ENCODE measurements at regions not wholly inside any gene's neighbourhood (a gene's known extent, or its start where the extent isn't known, plus 50 kb on each side); places are given as distances from the start of the nearest gene placed in this dataset.

GRCh38 chr1:91610789-91611188, 110.1 kb downstream of the CDC7 start:
- Histone ChIP-seq H4K20me1 (ENCODE audit: insufficient read depth, low read length) (no peaks in the 10 kb centered on the region), H3K4me1 (ENCODE audit: low read length) (no peaks in the 10 kb centered on the region), H3K27ac (ENCODE audit: low read length) (no peak overlapping the region), H3K9me3 (ENCODE audit: insufficient read depth, low read length) (no peaks in the 10 kb centered on the region), H3K9ac (ENCODE audit: low read length) (no peak overlapping the region), H3K27me3 (ENCODE audit: low read depth, low read length) (no peaks in the 10 kb centered on the region), H3K36me3 (replicated peaks; ENCODE audit: low read depth, low read length) (no peaks in the 10 kb centered on the region), H3K4me3 (ENCODE audit: low read length) (no peak overlapping the region), H2AFZ (ENCODE audit: low read depth, low read length) (no peak overlapping the region), H3K4me2 (ENCODE audit: low read length) (no peak overlapping the region), H3K79me2 (ENCODE audit: low read length) (no peaks in the 10 kb centered on the region)
- TF ChIP-seq EZH2phosphoT487 (IDR thresholded peaks at IDR 0.05; ENCODE audit: low read depth) (no peak), CTCF (IDR thresholded peaks at IDR 0.05; ENCODE audit: low read depth, low read length) (no peak)

DNA sequence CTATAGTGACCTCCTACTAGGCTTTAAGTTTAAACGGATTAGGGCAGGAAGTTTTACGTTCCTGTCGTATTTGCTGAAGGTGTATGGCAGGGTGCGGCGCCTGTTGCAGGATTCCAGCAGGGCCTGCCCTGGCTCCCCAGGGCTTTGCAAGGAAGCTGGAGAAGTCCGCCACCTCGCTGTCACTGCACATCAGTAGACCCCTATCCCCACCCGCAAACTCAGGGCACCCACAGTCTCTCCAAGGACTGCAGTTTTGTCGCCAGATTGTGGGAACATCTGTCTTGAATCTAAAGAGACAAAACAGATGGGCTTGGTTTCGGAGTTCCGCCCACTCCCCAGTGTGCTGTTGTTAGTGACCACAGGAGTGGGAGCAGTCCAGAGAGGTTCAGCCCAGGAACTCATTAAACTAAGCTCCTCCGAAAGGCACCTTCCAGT, 110.8 kb downstream of the CDC7 start:
- no peak overlapping the region for H2AFZ ChIP-seq (ENCODE audit: low read depth, low read length)

DNA sequence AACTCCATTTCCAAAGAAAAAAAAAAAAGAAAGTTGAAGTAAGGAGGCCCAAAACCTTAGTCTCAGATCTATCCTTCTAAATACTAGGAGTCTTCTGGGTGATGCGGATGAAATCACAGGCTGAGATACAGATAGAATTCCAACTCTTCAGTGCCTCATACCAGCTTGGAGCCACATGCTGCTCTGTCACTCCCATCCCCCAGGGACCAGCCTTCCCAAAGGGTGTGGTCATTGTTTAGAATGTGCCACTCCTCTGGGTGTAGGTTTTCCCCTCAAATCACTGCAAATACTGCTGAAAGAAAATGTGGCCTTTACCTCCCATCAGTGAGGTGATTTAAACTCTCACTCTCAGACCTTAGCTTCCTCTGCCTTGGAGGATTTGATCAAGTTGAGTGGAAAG, 112.9 kb downstream of the CDC7 start:
- Histone ChIP-seq H3K9me3 (ENCODE audit: insufficient read depth, low read length) (no peaks in the 10 kb centered on the region), H2AFZ (ENCODE audit: low read depth, low read length) (no peak overlapping the region), H3K79me2 (ENCODE audit: low read length) (no peaks in the 10 kb centered on the region), H4K20me1 (ENCODE audit: insufficient read depth, low read length) (no peaks in the 10 kb centered on the region), H3K4me2 (ENCODE audit: low read length) (no peak overlapping the region), H3K4me3 (ENCODE audit: low read length) (no peak overlapping the region), H3K4me1 (ENCODE audit: low read length) (no peaks in the 10 kb centered on the region), H3K36me3 (replicated peaks; ENCODE audit: low read depth, low read length) (no peaks in the 10 kb centered on the region), H3K27me3 (ENCODE audit: low read depth, low read length) (no peaks in the 10 kb centered on the region), H3K9ac (ENCODE audit: low read length) (no peak overlapping the region), H3K27ac (ENCODE audit: low read length) (no peak overlapping the region)
- no peak for TF ChIP-seq EZH2phosphoT487 (IDR thresholded peaks at IDR 0.05; ENCODE audit: low read depth)
- no peak for TF ChIP-seq CTCF (IDR thresholded peaks at IDR 0.05; ENCODE audit: low read depth, low read length)

More for the DNA sequence above, 110.8 kb downstream of the CDC7 start:
- no peaks in the 10 kb centered on the region for H3K27me3 ChIP-seq (ENCODE audit: low read depth, low read length)
- no peaks in the 10 kb centered on the region for H4K20me1 ChIP-seq (ENCODE audit: insufficient read depth, low read length)
- H3K4me1 ChIP-seq (ENCODE audit: low read length), result no peaks in the 10 kb centered on the region
- H3K79me2 ChIP-seq (ENCODE audit: low read length), result no peaks in the 10 kb centered on the region
- H3K9me3 ChIP-seq (ENCODE audit: insufficient read depth, low read length), result no peaks in the 10 kb centered on the region
- H3K27ac ChIP-seq (ENCODE audit: low read length), result no peak overlapping the region
- no peaks in the 10 kb centered on the region for H3K36me3 ChIP-seq (replicated peaks; ENCODE audit: low read depth, low read length)
- H3K9ac ChIP-seq (ENCODE audit: low read length), result no peak overlapping the region
- TF ChIP-seq CTCF (IDR thresholded peaks at IDR 0.05; ENCODE audit: low read depth, low read length) (no peak), EZH2phosphoT487 (IDR thresholded peaks at IDR 0.05; ENCODE audit: low read depth) (no peak)
- H3K4me3 ChIP-seq (ENCODE audit: low read length), result no peak overlapping the region
- H3K4me2 ChIP-seq (ENCODE audit: low read length), result no peak overlapping the region

DNA sequence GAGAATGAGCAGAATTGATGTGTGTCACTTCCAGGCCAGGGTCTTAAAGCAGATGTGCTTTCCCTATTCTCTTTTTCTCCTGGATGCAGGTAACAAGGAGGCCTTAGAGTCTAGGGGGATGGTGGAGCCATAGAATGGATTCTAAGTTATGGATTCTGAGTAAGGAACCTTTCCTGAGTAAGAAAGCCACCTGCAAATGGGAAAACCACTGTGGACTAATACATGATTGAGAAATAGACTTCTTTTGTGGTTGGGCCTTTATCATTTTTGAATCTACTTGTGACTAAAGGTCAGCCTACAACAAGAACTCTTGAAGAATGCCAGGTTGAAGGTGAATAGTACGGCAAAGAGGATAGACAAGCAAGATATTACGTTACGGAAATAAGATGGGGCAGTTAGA, 116.1 kb downstream of the CDC7 start:
- no peaks in the 10 kb centered on the region for H3K36me3 ChIP-seq (replicated peaks; ENCODE audit: low read depth, low read length)
- H4K20me1 ChIP-seq (ENCODE audit: insufficient read depth, low read length), result no peaks in the 10 kb centered on the region
- H2AFZ ChIP-seq (ENCODE audit: low read depth, low read length), result no peak overlapping the region
- TF ChIP-seq EZH2phosphoT487 (IDR thresholded peaks at IDR 0.05; ENCODE audit: low read depth) (no peak), CTCF (IDR thresholded peaks at IDR 0.05; ENCODE audit: low read depth, low read length) (no peak)
- H3K9ac ChIP-seq (ENCODE audit: low read length), result no peak overlapping the region
- H3K79me2 ChIP-seq (ENCODE audit: low read length), result no peaks in the 10 kb centered on the region
- H3K27me3 ChIP-seq (ENCODE audit: low read depth, low read length), result no peaks in the 10 kb centered on the region
- no peak overlapping the region for H3K4me2 ChIP-seq (ENCODE audit: low read length)
- H3K9me3 ChIP-seq (ENCODE audit: insufficient read depth, low read length), result no peaks in the 10 kb centered on the region
- no peaks in the 10 kb centered on the region for H3K4me1 ChIP-seq (ENCODE audit: low read length)
- no peak overlapping the region for H3K4me3 ChIP-seq (ENCODE audit: low read length)
- H3K27ac ChIP-seq (ENCODE audit: low read length), result no peak overlapping the region
